SK-N-SH treated with all-trans-retinoic acid at 6 μM for 48 hours (cell line): ENCODE measurements at regions not wholly inside any gene's neighbourhood (a gene's known extent, or its start where the extent isn't known, plus 50 kb on each side); places are given as distances from the start of the nearest gene placed in this dataset.

Experiments used
- ATAC-seq: fragments of 200-7000 bp; cut with Tn5 transposase; 3 replicates; pipeline ENCODE4 v1.9.1; 2020; ENCODE audit warnings: mild to moderate bottlenecking, moderate library complexity
- ARNTL ChIP-seq: fragments of 450-650 bp; formaldehyde crosslinking; IDR thresholded peaks from 2 replicates; pipeline ENCODE4 v1.5.0; 2020; ENCODE audit warnings: low read depth, mild to moderate bottlenecking, moderate library complexity, borderline replicate concordance
- BACH2 ChIP-seq: fragments of 250-450 bp; sonication (Bioruptor Pico); IDR thresholded peaks from 2 replicates; pipeline ENCODE4 v1.9.0; 2021; ENCODE audit warnings: mild to moderate bottlenecking, borderline replicate concordance
- CSDC2 ChIP-seq: fragments of 250-450 bp; sonication (Bioruptor Pico); IDR thresholded peaks from 2 replicates; pipeline ENCODE4 v1.5.0; 2020; ENCODE audit warnings: mild to moderate bottlenecking, moderate library complexity
- CSRNP3 ChIP-seq: fragments of 250-450 bp; sonication (Bioruptor Pico); IDR thresholded peaks from 2 replicates; pipeline ENCODE4 v1.5.1; 2021; ENCODE audit warnings: mild to moderate bottlenecking, moderate library complexity
- ISL1 ChIP-seq: fragments of 250-450 bp; sonication (Bioruptor Pico); IDR thresholded peaks from 2 replicates; pipeline ENCODE4 v2.1.2; 2022; ENCODE audit warnings: mild to moderate bottlenecking, moderate library complexity
- OSR1 ChIP-seq: fragments of 250-450 bp; sonication (Bioruptor Pico); IDR thresholded peaks from 2 replicates; pipeline ENCODE4 v1.8.0; 2022; ENCODE audit warnings: moderate library complexity, mild to moderate bottlenecking, inconsistent platforms
- PPARA ChIP-seq: fragments of 250-450 bp; sonication (Bioruptor Pico); IDR thresholded peaks from 2 replicates; pipeline ENCODE4 v1.5.0; 2020; ENCODE audit warnings: mild to moderate bottlenecking, borderline replicate concordance
- RARB ChIP-seq: fragments of 250-450 bp; sonication (Bioruptor Pico); IDR thresholded peaks from 2 replicates; pipeline ENCODE4 v1.8.0; 2021; ENCODE audit warnings: mild to moderate bottlenecking, moderate library complexity
- SNAI2 ChIP-seq: fragments of 250-450 bp; sonication (Bioruptor Pico); IDR thresholded peaks from 2 replicates; pipeline ENCODE4 v1.5.0; 2020; ENCODE audit warnings: mild to moderate bottlenecking, moderate library complexity
- TCF4 ChIP-seq: fragments of 250-450 bp; sonication (Bioruptor Pico); IDR thresholded peaks from 2 replicates; pipeline ENCODE4 v1.8.0; 2021; ENCODE audit warnings: mild to moderate bottlenecking, moderate library complexity, borderline replicate concordance
- TOX ChIP-seq: fragments of 250-450 bp; sonication (Bioruptor Pico); IDR thresholded peaks from 2 replicates; pipeline ENCODE4 v1.8.0; 2021; ENCODE audit warnings: mild to moderate bottlenecking, moderate library complexity, borderline replicate concordance
- TSHZ2 ChIP-seq: fragments of 250-450 bp; sonication (Bioruptor Pico); IDR thresholded peaks from 2 replicates; pipeline ENCODE4 v1.5.0; 2020; ENCODE audit warnings: mild to moderate bottlenecking, moderate library complexity
- ZC3H10 ChIP-seq: fragments of 250-450 bp; sonication (Bioruptor Pico); IDR thresholded peaks from 2 replicates; pipeline ENCODE4 v1.5.1; 2021; ENCODE audit warnings: mild to moderate bottlenecking, moderate library complexity
- ZFP3 ChIP-seq: fragments of 250-450 bp; sonication (Bioruptor Pico); IDR thresholded peaks from 2 replicates; pipeline ENCODE4 v1.5.0; 2020; ENCODE audit warnings: mild to moderate bottlenecking, moderate library complexity
- ZFP30 ChIP-seq: fragments of 450-650 bp; formaldehyde crosslinking; IDR thresholded peaks from 2 replicates; pipeline ENCODE4 v1.5.0; 2022; ENCODE audit warnings: mild to moderate bottlenecking, moderate library complexity
- ZNF565 ChIP-seq: fragments of 450-650 bp; formaldehyde crosslinking; conservative IDR thresholded peaks from 2 replicates; pipeline ENCODE4 v1.5.0; 2020; ENCODE audit warnings: low read depth, mild to moderate bottlenecking, moderate library complexity
- ZNF70 ChIP-seq: fragments of 450-650 bp; formaldehyde crosslinking; IDR thresholded peaks from 2 replicates; pipeline ENCODE4 v1.5.0; 2020; ENCODE audit warnings: mild to moderate bottlenecking, moderate library complexity
- ZNF8 ChIP-seq: fragments of 450-650 bp; formaldehyde crosslinking; IDR thresholded peaks from 2 replicates; pipeline ENCODE4 v1.5.0; 2020; ENCODE audit warnings: mild to moderate bottlenecking, moderate library complexity
- TF ChIP-seq, protein P1 (sequence below): fragments of 250-450 bp; sonication (Bioruptor Pico); IDR thresholded peaks from 2 replicates; pipeline ENCODE4 v1.8.0; 2021; ENCODE audit warnings: low read depth, mild to moderate bottlenecking, moderate library complexity, borderline replicate concordance
- TF ChIP-seq, protein P2 (sequence below): fragments of 250-450 bp; sonication (Bioruptor Pico); IDR thresholded peaks from 2 replicates; pipeline ENCODE4 v1.5.1; 2020; ENCODE audit warnings: low read depth, mild to moderate bottlenecking, moderate library complexity

GRCh38 chr10:121216721-121217181 is 365.6 kb downstream of the WDR11 start:
- ATAC-seq: no peak
- TF ChIP-seq RARB (CRISPR knock-in tag): no peak
- no peak for TF ChIP-seq ZFP30 (CRISPR knock-in tag)
- TF ChIP-seq TOX: no peak
- TF ChIP-seq SNAI2 (CRISPR knock-in tag): no peak
- no peak for TF ChIP-seq ZNF70
- no peak for TF ChIP-seq ZFP3 (CRISPR knock-in tag)
- no peak for TF ChIP-seq BACH2 (CRISPR knock-in tag)
- TF ChIP-seq, protein P1, sequence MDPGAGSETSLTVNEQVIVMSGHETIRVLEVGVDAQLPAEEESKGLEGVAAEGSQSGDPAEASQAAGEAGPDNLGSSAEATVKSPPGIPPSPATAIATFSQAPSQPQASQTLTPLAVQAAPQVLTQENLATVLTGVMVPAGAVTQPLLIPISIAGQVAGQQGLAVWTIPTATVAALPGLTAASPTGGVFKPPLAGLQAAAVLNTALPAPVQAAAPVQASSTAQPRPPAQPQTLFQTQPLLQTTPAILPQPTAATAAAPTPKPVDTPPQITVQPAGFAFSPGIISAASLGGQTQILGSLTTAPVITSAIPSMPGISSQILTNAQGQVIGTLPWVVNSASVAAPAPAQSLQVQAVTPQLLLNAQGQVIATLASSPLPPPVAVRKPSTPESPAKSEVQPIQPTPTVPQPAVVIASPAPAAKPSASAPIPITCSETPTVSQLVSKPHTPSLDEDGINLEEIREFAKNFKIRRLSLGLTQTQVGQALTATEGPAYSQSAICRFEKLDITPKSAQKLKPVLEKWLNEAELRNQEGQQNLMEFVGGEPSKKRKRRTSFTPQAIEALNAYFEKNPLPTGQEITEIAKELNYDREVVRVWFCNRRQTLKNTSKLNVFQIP (CRISPR knock-in tag): no peak
- TF ChIP-seq ZNF8 (CRISPR knock-in tag): no peak
- no peak for TF ChIP-seq ZNF565 (CRISPR knock-in tag)
- no peak for TF ChIP-seq CSDC2 (CRISPR knock-in tag)
- TF ChIP-seq ZC3H10 (CRISPR knock-in tag): no peak
- TF ChIP-seq TSHZ2 (CRISPR knock-in tag): no peak
- no peak for TF ChIP-seq ARNTL (CRISPR knock-in tag)

DNA sequence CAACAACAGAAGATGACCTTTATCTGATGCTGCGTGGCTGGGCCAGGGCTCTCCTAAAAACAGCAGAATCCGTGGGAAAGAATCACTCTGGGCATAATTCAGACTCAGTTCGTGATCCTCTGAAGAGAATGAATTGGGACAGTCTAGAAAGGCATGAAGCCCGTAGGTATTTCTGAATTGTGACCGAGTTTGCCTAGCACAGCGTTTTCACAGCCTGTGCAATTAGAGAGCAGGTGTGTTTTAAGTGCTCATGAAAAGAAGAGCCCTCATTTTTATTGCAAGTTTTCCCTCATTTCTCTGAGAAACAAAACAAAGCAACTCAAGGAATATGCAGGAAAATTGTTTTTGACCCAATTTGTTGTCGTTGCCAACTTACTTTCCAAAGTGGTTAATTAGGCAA is 366.2 kb downstream of the WDR11 start:
- no peak for ATAC-seq
- TF ChIP-seq CSDC2 (CRISPR knock-in tag): no peak
- no peak for TF ChIP-seq ZFP3 (CRISPR knock-in tag)
- no peak for TF ChIP-seq BACH2 (CRISPR knock-in tag)
- no peak for TF ChIP-seq ZFP30 (CRISPR knock-in tag)
- TF ChIP-seq, all 23 proteins: peak for 0

GRCh38 chr10:121221072-121221471 is 369.9 kb downstream of the WDR11 start:
- ATAC-seq: no peak
- TF ChIP-seq SNAI2 (CRISPR knock-in tag) (no peak), ZNF70 (no peak), ZC3H10 (CRISPR knock-in tag) (no peak)

- TF ChIP-seq ZNF565 (CRISPR knock-in tag) (no peak), CSDC2 (CRISPR knock-in tag) (no peak), ZFP30 (CRISPR knock-in tag) (no peak), TOX (no peak), TCF4 (no peak), ISL1 (no peak), OSR1 (CRISPR knock-in tag) (no peak), ZNF70 (no peak), TSHZ2 (CRISPR knock-in tag) (no peak), BACH2 (CRISPR knock-in tag) (no peak), SNAI2 (CRISPR knock-in tag) (no peak), ARNTL (CRISPR knock-in tag) (no peak), RARB (CRISPR knock-in tag) (no peak), ZC3H10 (CRISPR knock-in tag) (no peak), CSRNP3 (CRISPR knock-in tag) (no peak), ZFP3 (CRISPR knock-in tag) (no peak), ZNF8 (CRISPR knock-in tag) (no peak), PPARA (CRISPR knock-in tag) (no peak)
- TF ChIP-seq, protein P1 (CRISPR knock-in tag): no peak
- TF ChIP-seq, protein P2, sequence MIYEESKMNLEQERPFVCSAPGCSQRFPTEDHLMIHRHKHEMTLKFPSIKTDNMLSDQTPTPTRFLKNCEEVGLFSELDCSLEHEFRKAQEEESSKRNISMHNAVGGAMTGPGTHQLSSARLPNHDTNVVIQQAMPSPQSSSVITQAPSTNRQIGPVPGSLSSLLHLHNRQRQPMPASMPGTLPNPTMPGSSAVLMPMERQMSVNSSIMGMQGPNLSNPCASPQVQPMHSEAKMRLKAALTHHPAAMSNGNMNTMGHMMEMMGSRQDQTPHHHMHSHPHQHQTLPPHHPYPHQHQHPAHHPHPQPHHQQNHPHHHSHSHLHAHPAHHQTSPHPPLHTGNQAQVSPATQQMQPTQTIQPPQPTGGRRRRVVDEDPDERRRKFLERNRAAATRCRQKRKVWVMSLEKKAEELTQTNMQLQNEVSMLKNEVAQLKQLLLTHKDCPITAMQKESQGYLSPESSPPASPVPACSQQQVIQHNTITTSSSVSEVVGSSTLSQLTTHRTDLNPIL (CRISPR knock-in tag): no peak
- no peak for ATAC-seq
Measured at GRCh38 chr10:121221991-121222390, 370.8 kb downstream of the WDR11 start.
